ENCODE measurements at regions not wholly inside any gene's neighbourhood (a gene's known extent, or its start where the extent isn't known, plus 50 kb on each side); places are given as distances from the start of the nearest gene placed in this dataset.

DNA sequence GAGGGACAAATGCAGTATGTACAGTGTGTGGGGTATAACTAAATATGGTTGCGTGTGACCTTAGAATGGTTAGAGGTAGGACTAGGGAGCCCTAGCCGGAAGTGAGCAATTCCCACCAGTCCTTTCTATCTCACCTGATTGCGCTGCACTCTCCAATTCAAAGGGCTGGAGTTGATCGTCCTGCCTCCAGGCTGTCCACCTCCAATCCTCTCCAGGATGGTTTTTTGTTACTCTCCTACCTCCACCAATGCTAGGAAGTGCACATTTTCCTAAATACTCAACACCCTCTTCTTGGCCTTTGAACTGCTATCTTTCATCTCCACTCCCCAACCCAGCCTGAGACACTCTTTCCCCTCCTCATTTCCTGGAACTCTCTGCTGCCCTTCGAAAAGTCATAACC lies 181.7 kb upstream of the ASIC2 start:
- no peaks in the 10 kb centered on the region for H3K36me3 ChIP-seq (ENCODE audit: control insufficient read depth in 4 of 4, insufficient read depth in 4 of 4, low read length in 4 of 4)
- peaks cover 0 to 5% (median 0%) of the 10 kb centered on the region in 5 donors for H3K4me1 ChIP-seq (ENCODE audit: control insufficient read depth in 5 of 5, insufficient read depth in 5 of 5, low read length in 5 of 5)
- DNase-seq (no peak), ATAC-seq (ENCODE audit: insufficient read depth, low FRiP score) (no peak)
- H3K4me3 ChIP-seq = no peak overlapping the region
- H3K27me3 ChIP-seq (ENCODE audit: control insufficient read depth in 3 of 3, insufficient read depth in 3 of 3, low read length in 2 of 3) = no peaks in the 10 kb centered on the region
- no peaks in the 10 kb centered on the region for H3K9me3 ChIP-seq (ENCODE audit: control insufficient read depth in 4 of 4, insufficient read depth in 3 of 4, low read length in 3 of 4)
- H3K9ac ChIP-seq (ENCODE audit: insufficient read depth in 1 of 2, low read length in 2 of 2) = no peak overlapping the region
- TF ChIP-seq, protein P1, sequence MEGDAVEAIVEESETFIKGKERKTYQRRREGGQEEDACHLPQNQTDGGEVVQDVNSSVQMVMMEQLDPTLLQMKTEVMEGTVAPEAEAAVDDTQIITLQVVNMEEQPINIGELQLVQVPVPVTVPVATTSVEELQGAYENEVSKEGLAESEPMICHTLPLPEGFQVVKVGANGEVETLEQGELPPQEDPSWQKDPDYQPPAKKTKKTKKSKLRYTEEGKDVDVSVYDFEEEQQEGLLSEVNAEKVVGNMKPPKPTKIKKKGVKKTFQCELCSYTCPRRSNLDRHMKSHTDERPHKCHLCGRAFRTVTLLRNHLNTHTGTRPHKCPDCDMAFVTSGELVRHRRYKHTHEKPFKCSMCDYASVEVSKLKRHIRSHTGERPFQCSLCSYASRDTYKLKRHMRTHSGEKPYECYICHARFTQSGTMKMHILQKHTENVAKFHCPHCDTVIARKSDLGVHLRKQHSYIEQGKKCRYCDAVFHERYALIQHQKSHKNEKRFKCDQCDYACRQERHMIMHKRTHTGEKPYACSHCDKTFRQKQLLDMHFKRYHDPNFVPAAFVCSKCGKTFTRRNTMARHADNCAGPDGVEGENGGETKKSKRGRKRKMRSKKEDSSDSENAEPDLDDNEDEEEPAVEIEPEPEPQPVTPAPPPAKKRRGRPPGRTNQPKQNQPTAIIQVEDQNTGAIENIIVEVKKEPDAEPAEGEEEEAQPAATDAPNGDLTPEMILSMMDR (IDR thresholded peaks at IDR 0.05; ENCODE audit: control extremely low read depth, extremely low read depth) = no peak
- 80 to 82% methylated on average over 5 of the region's 5 CpGs for WGBS, 2 donors
- H3K27ac ChIP-seq (ENCODE audit: low read depth in 1 of 2, low read length in 1 of 2) = no peak overlapping the region

DNA sequence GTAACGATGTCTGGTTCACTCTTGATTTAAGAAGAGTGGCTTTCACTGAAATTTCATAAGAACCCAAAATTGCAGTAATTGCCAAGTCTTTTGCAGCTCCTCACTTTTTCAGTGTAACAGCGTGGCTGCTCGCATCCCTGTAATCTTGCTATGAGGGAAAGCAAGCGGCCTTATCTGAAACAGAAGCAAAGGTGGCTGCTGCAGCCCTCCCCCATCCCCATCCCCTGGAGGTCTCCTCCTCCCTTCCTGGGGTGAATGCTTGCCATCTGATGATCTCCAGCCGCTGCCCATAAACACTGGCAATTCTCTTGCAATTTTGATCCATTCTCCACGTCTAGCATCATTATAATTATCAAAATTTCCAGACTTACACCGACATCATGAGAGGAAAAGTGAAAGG lies 182.5 kb upstream of the ASIC2 start:
- Histone ChIP-seq H3K9ac (ENCODE audit: insufficient read depth in 1 of 2, low read length in 2 of 2) (no peak overlapping the region), H3K4me1 (ENCODE audit: control insufficient read depth in 5 of 5, insufficient read depth in 5 of 5, low read length in 5 of 5) (no peaks in the 10 kb centered on the region), H3K27ac (ENCODE audit: low read depth in 1 of 2, low read length in 1 of 2) (no peak overlapping the region), H3K27me3 (ENCODE audit: control insufficient read depth in 3 of 3, insufficient read depth in 3 of 3, low read length in 2 of 3) (no peaks in the 10 kb centered on the region), H3K4me3 (no peak overlapping the region), H3K36me3 (ENCODE audit: control insufficient read depth in 4 of 4, insufficient read depth in 4 of 4, low read length in 4 of 4) (no peaks in the 10 kb centered on the region), H3K9me3 (ENCODE audit: control insufficient read depth in 4 of 4, insufficient read depth in 3 of 4, low read length in 3 of 4) (no peaks in the 10 kb centered on the region)
- no peak for DNase-seq
- TF ChIP-seq, protein P1 (IDR thresholded peaks at IDR 0.05; ENCODE audit: control extremely low read depth, extremely low read depth) = no peak
- WGBS, 2 donors = 72 to 73% methylated on average over 7 of the region's 7 CpGs
- ATAC-seq (ENCODE audit: insufficient read depth, low FRiP score) = no peak

DNA sequence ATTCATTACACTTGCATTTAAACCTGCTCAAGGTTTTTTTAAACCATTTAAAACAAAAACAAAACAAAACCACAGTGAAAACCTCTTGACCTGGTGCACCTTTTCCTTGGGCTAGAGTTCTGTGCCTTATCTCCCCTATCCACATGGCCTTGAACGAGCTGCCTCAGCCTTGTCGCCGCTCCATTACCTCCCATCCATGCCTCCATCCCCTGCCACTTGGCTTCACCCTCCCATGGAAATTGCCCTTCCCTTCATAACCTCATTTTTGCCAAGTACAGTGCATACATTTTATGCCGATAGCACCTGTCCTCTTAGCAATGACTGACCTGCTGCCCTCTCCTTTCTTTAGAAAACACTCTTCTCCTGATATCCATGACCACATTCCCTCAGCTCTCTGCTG lies 188.6 kb upstream of the ASIC2 start:
- ATAC-seq (ENCODE audit: insufficient read depth, low FRiP score) (no peak), DNase-seq (no peak)
- TF ChIP-seq, protein P1 (IDR thresholded peaks at IDR 0.05; ENCODE audit: control extremely low read depth, extremely low read depth) = no peak
- Histone ChIP-seq H3K36me3 (ENCODE audit: control insufficient read depth in 4 of 4, insufficient read depth in 4 of 4, low read length in 4 of 4) (no peaks in the 10 kb centered on the region), H3K4me1 (ENCODE audit: control insufficient read depth in 5 of 5, insufficient read depth in 5 of 5, low read length in 5 of 5) (peaks cover 0 to 2% (median 0%) of the 10 kb centered on the region in 5 donors), H3K27ac (ENCODE audit: low read depth in 1 of 2, low read length in 1 of 2) (no peak overlapping the region), H3K9ac (ENCODE audit: insufficient read depth in 1 of 2, low read length in 2 of 2) (no peak overlapping the region), H3K4me3 (no peak overlapping the region), H3K9me3 (ENCODE audit: control insufficient read depth in 4 of 4, insufficient read depth in 3 of 4, low read length in 3 of 4) (no peaks in the 10 kb centered on the region), H3K27me3 (ENCODE audit: control insufficient read depth in 3 of 3, insufficient read depth in 3 of 3, low read length in 2 of 3) (peaks cover 0 to 5% (median 0%) of the 10 kb centered on the region in 3 donors)
- 64 to 81% methylated on average over 4 of the region's 4 CpGs for WGBS, 2 donors

DNA sequence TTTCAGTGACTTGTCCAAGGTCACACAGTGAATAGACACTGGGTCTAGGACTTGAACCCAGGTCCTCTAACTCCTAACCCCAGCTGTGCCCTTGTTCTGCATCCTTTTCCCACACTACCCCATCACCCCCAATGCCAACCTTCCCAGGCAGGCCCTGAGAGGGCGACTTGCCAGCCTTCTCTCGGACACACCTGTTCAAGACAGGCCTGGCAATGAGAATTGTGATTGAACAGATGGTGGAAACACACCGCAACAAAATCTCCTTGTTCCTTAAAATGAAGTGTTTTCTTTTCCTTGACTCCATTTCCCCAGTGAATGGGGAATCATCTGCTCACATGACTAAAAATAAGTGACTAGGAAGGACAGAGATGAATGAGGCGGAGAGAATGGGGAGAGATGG lies 189.5 kb upstream of the ASIC2 start:
- no peaks in the 10 kb centered on the region for H3K36me3 ChIP-seq (ENCODE audit: control insufficient read depth in 4 of 4, insufficient read depth in 4 of 4, low read length in 4 of 4)
- ATAC-seq (ENCODE audit: insufficient read depth, low FRiP score) = no peak
- TF ChIP-seq, protein P1 (IDR thresholded peaks at IDR 0.05; ENCODE audit: control extremely low read depth, extremely low read depth) = no peak
- 79 to 99% methylated on average over 4 of the region's 4 CpGs for WGBS, 2 donors
- peaks cover 0 to 4% (median 0%) of the 10 kb centered on the region in 5 donors for H3K4me1 ChIP-seq (ENCODE audit: control insufficient read depth in 5 of 5, insufficient read depth in 5 of 5, low read length in 5 of 5)
- peaks cover 0 to 5% (median 0%) of the 10 kb centered on the region in 3 donors for H3K27me3 ChIP-seq (ENCODE audit: control insufficient read depth in 3 of 3, insufficient read depth in 3 of 3, low read length in 2 of 3)
- no peak for DNase-seq
- H3K9me3 ChIP-seq (ENCODE audit: control insufficient read depth in 4 of 4, insufficient read depth in 3 of 4, low read length in 3 of 4) = no peaks in the 10 kb centered on the region
- no peak overlapping the region for H3K4me3 ChIP-seq
- no peak overlapping the region for H3K27ac ChIP-seq (ENCODE audit: low read depth in 1 of 2, low read length in 1 of 2)
- H3K9ac ChIP-seq (ENCODE audit: insufficient read depth in 1 of 2, low read length in 2 of 2) = no peak overlapping the region

All from lung (tissue), 11 donors.